GM12878 (cell line): ENCODE measurements at regions not wholly inside any gene's neighbourhood (a gene's known extent, or its start where the extent isn't known, plus 50 kb on each side); places are given as distances from the start of the nearest gene placed in this dataset.

Source experiments
- ATAC-seq: fragments of 200-7000 bp; cut with Tn5 transposase; 3 replicates; pipeline ENCODE4 v1.9.1; 2020; ENCODE audit warnings: mild to moderate bottlenecking, moderate library complexity
- BruUV-seq: library from RNA; stranded (reverse); fragments of 400-500 nt; replicated peaks from 2 replicates; lab custom pipeline; 2021; lab: Mats Ljungman, UMichigan
- CTCF ChIA-PET: fragments of 300-600 bp; sonication (Branson Sonifier 250); formaldehyde crosslinking; extraction: SDS; loops from one replicate; lab custom pipeline; 2021; ENCODE audit warnings: inconsistent platforms; lab: Yijun Ruan, JAX
- POLR2A ChIA-PET: fragments of 350-600 bp; formaldehyde crosslinking; extraction: SDS; loops from one replicate; lab custom pipeline; 2021; ENCODE audit warnings: inconsistent platforms; lab: Charles Lee
- RAD21 ChIA-PET: fragments of 300-600 bp; sonication (Branson Sonifier 250); formaldehyde crosslinking; loops from one replicate; lab custom pipeline; 2023; ENCODE audit warnings: antibody characterized with exemption; ENCODE audit not compliant: unreplicated experiment; lab: Charles Lee
- SMC1A ChIA-PET: fragments of 300-600 bp; sonication (Branson Sonifier 250); formaldehyde crosslinking; loops from one replicate; lab custom pipeline; 2023; ENCODE audit not compliant: unreplicated experiment, uncharacterized antibody; lab: Charles Lee
- DNase-seq: peaks from one replicate; pipeline ENCODE4 v3.0.0-alpha.2; 2011; ENCODE audit warnings: low read depth, low spot score
- FAIRE-seq: peaks from 3 replicates; lab custom pipeline; 2011; peaks lifted over from hg19 to GRCh38; lab: Jason Lieb, UNC
- H2AFZ ChIP-seq: 2 replicates; pipeline ENCODE4 v1.6.0; 2011; ENCODE audit warnings: low read depth, low read length, control low read depth; ENCODE audit not compliant: control insufficient read depth
- H3K27ac ChIP-seq: 2 replicates; pipeline ENCODE4 v1.5.1; 2011; ENCODE audit warnings: control low read depth; ENCODE audit not compliant: control insufficient read depth, insufficient read depth
- H3K27me3 ChIP-seq, 2 experiments: replicated peaks in 1 of 2; 2 replicates each; pipeline versions ENCODE4 v1.6.0 to v1.6.1; 2011; ENCODE audit warnings: low read length in 1 of 2; ENCODE audit not compliant: control insufficient read depth in 2 of 2, insufficient read depth in 2 of 2
- H3K36me3 ChIP-seq, 2 experiments: 2 replicates each; pipeline ENCODE4 v1.5.1; 2011; ENCODE audit warnings: low read length in 1 of 2; ENCODE audit not compliant: control insufficient read depth in 2 of 2, insufficient read depth in 2 of 2
- H3K4me1 ChIP-seq: 2 replicates; pipeline ENCODE4 v1.6.1; 2011; ENCODE audit warnings: mild to moderate bottlenecking, low read length, moderate library complexity, mixed read lengths; ENCODE audit not compliant: control insufficient read depth, insufficient read depth
- H3K4me2 ChIP-seq: 2 replicates; pipeline ENCODE4 v1.6.0; 2011; ENCODE audit warnings: control low read depth; ENCODE audit not compliant: control insufficient read depth, insufficient read depth
- H3K4me3 ChIP-seq: fragments of 200-600 bp; sonication (generic); 2 replicates; pipeline ENCODE4 v1.5.1; 2016
- H3K79me2 ChIP-seq: 2 replicates; pipeline ENCODE4 v1.6.0; 2011; ENCODE audit warnings: low read length; ENCODE audit not compliant: control insufficient read depth, insufficient read depth
- H3K9ac ChIP-seq: 2 replicates; pipeline ENCODE4 v1.8.0; 2011; ENCODE audit warnings: low read length, control low read depth, mixed read lengths; ENCODE audit not compliant: control insufficient read depth, insufficient read depth
- H3K9me3 ChIP-seq: replicated peaks from 3 replicates; pipeline ENCODE4 v1.5.1; 2011; ENCODE audit warnings: mild to moderate bottlenecking, low read length; ENCODE audit not compliant: control insufficient read depth, insufficient read depth
- H4K20me1 ChIP-seq: 2 replicates; pipeline ENCODE4 v1.6.0; 2011; ENCODE audit not compliant: control insufficient read depth, insufficient read depth
- JUNB ChIP-seq: IDR thresholded peaks from 2 replicates; pipeline ENCODE4 v1.6.1; 2016; ENCODE audit warnings: antibody characterized with exemption, mild to moderate bottlenecking
- KDM1A ChIP-seq: fragments of 200-600 bp; sonication (generic); IDR thresholded peaks from 2 replicates; pipeline ENCODE4 v1.6.1; 2016; ENCODE audit warnings: borderline replicate concordance
- KLF5 ChIP-seq: fragments of 450-650 bp; IDR thresholded peaks from 2 replicates; pipeline ENCODE4 v1.6.1; 2014; ENCODE audit warnings: mild to moderate bottlenecking; ENCODE audit not compliant: partially characterized antibody
- LARP7 ChIP-seq: fragments of 450-650 bp; IDR thresholded peaks from 2 replicates; pipeline ENCODE4 v1.6.1; 2017; ENCODE audit warnings: mild to moderate bottlenecking
- SIN3A ChIP-seq: IDR thresholded peaks from 2 replicates; pipeline ENCODE4 v1.6.1; 2012; ENCODE audit warnings: low read depth, low read length, improper control_type of control experiment
- SP1 ChIP-seq: IDR thresholded peaks from one replicate; pipeline ENCODE4 v1.6.1; 2011; ENCODE audit warnings: low read depth, low read length
- ZSCAN29 ChIP-seq: fragments of 450-650 bp; IDR thresholded peaks from 2 replicates; pipeline ENCODE4 v1.6.1; 2017; ENCODE audit warnings: mild to moderate bottlenecking, moderate library complexity
- WGBS: methylation state at CpG from one replicate; pipeline ENCODE4 v1.1.6; 2016; ENCODE audit warnings: low lambda C conversion rate; ENCODE audit not compliant: insufficient replicate concordance, insufficient coverage; ENCODE audit errors: missing lambda C conversion rate; 5-methylcytosine and 5-hydroxymethylcytosine counted together
- in situ Hi-C: fragments of 300-500 bp; cut with MboI; formaldehyde crosslinking; loops from 9 replicates; pipeline ENCODE4 v1.14.3; 2018; ENCODE audit warnings: mixed read lengths
- intact Hi-C: fragments of 100-400 bp; cut with micrococcal nuclease; formaldehyde crosslinking; loops from one replicate; pipeline ENCODE4 v1.14.2; 2022; ENCODE audit not compliant: unreplicated experiment
- TF ChIP-seq, protein P1 (sequence below): fragments of 450-650 bp; formaldehyde crosslinking; IDR thresholded peaks from 2 replicates; pipeline ENCODE4 v1.4.0; 2022; ENCODE audit warnings: mild to moderate bottlenecking, moderate library complexity
- TF ChIP-seq, protein P2 (sequence below): fragments of 450-650 bp; IDR thresholded peaks from 2 replicates; pipeline ENCODE4 v1.6.1; 2016; ENCODE audit warnings: mild to moderate bottlenecking
- TF ChIP-seq, protein P3 (sequence below): fragments of 450-650 bp; IDR thresholded peaks from 2 replicates; pipeline ENCODE4 v1.6.1; 2017; ENCODE audit warnings: mild to moderate bottlenecking

GRCh38 chr17:77566151-77566550 lies 392.4 kb upstream of the TNRC6C start:
- ChIA-PET RAD21 (no interaction called here), SMC1A (no interaction called here), POLR2A (no interaction called here), CTCF (no interaction called here)
- no TSS peak for BruUV-seq
- H4K20me1 ChIP-seq: no peaks in the 10 kb centered on the region
- no peak overlapping the region for H3K4me3 ChIP-seq
- intact Hi-C loops: no loop called here
- H3K79me2 ChIP-seq: no peaks in the 10 kb centered on the region
- TF ChIP-seq KDM1A (no peak), JUNB (no peak), ZSCAN29 (no peak), KLF5 (no peak), LARP7 (no peak), SIN3A (no peak), SP1 (no peak)
- TF ChIP-seq, protein P1, sequence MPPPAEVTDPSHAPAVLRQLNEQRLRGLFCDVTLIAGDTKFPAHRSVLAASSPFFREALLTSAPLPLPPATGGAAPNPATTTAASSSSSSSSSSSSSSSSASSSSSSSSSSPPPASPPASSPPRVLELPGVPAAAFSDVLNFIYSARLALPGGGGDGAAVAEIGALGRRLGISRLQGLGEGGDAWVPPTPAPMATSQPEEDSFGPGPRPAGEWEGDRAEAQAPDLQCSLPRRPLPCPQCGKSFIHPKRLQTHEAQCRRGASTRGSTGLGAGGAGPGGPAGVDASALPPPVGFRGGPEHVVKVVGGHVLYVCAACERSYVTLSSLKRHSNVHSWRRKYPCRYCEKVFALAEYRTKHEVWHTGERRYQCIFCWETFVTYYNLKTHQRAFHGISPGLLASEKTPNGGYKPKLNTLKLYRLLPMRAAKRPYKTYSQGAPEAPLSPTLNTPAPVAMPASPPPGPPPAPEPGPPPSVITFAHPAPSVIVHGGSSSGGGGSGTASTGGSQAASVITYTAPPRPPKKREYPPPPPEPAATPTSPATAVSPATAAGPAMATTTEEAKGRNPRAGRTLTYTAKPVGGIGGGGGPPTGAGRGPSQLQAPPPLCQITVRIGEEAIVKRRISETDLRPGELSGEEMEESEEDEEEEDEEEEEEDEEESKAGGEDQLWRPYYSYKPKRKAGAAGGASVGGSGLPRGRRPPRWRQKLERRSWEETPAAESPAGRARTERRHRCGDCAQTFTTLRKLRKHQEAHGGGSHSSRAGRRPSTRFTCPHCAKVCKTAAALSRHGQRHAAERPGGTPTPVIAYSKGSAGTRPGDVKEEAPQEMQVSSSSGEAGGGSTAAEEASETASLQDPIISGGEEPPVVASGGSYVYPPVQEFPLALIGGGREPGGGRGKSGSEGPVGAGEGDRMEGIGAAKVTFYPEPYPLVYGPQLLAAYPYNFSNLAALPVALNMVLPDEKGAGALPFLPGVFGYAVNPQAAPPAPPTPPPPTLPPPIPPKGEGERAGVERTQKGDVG (CRISPR knock-in tag): no peak
- TF ChIP-seq, protein P2, sequence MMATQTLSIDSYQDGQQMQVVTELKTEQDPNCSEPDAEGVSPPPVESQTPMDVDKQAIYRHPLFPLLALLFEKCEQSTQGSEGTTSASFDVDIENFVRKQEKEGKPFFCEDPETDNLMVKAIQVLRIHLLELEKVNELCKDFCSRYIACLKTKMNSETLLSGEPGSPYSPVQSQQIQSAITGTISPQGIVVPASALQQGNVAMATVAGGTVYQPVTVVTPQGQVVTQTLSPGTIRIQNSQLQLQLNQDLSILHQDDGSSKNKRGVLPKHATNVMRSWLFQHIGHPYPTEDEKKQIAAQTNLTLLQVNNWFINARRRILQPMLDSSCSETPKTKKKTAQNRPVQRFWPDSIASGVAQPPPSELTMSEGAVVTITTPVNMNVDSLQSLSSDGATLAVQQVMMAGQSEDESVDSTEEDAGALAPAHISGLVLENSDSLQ: no peak
- TF ChIP-seq, protein P3, sequence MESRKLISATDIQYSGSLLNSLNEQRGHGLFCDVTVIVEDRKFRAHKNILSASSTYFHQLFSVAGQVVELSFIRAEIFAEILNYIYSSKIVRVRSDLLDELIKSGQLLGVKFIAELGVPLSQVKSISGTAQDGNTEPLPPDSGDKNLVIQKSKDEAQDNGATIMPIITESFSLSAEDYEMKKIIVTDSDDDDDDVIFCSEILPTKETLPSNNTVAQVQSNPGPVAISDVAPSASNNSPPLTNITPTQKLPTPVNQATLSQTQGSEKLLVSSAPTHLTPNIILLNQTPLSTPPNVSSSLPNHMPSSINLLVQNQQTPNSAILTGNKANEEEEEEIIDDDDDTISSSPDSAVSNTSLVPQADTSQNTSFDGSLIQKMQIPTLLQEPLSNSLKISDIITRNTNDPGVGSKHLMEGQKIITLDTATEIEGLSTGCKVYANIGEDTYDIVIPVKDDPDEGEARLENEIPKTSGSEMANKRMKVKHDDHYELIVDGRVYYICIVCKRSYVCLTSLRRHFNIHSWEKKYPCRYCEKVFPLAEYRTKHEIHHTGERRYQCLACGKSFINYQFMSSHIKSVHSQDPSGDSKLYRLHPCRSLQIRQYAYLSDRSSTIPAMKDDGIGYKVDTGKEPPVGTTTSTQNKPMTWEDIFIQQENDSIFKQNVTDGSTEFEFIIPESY: no peak
- ATAC-seq (no peak), DNase-seq (no peak), FAIRE-seq (no peak)
- H3K4me2 ChIP-seq: no peak overlapping the region
- no peaks in the 10 kb centered on the region for H3K9me3 ChIP-seq
- WGBS: 6% methylated on average over 7 of the region's 7 CpGs
- no peak overlapping the region for H3K9ac ChIP-seq
- H3K36me3 ChIP-seq: no peaks in the 10 kb centered on the region
- in situ Hi-C loops: no loop called here
- peaks cover 0 to 2% of the 10 kb centered on the region in 2 experiments; a peak in 3 of 4 replicates for H3K27me3 ChIP-seq
- no peak overlapping the region for H3K27ac ChIP-seq
- no peaks in the 10 kb centered on the region for H3K4me1 ChIP-seq
- no peak overlapping the region for H2AFZ ChIP-seq
